Natural killer cell treated with Interleukin-12 subunit alpha and Interleukin-12 subunit beta and Interleukin-15 and Interleukin-18, amount 100 ng/mL, for 72 hours (primary cell): ENCODE measurements at regions not wholly inside any gene's neighbourhood (a gene's known extent, or its start where the extent isn't known, plus 50 kb on each side); places are given as distances from the start of the nearest gene placed in this dataset.

Experiments
- ATAC-seq, 2 donors: fragments of 150-1000 bp; cut with Tn5 transposase in 1 of 2; sonication (Bioruptor Pico), chemical (Tn5 transposase) in 1 of 2; 2 replicates each; pipeline ENCODE4 v1.10.0; 2021
- DNase-seq: peaks from one replicate; pipeline ENCODE4 v3.0.0; 2022; ENCODE audit warnings: low spot score
- H3K27ac Mint-ChIP-seq, 2 donors: 1 replicate in 1 of 2; 2 replicates in 1 of 2; pipeline ENCODE4 v1.8.0; 2022; ENCODE audit warnings: mixed read lengths in 2 of 2, mild to moderate bottlenecking in 1 of 2, moderate library complexity in 1 of 2
- H3K27me3 Mint-ChIP-seq, 2 donors: 1 replicate in 1 of 2; 2 replicates in 1 of 2; pipeline ENCODE4 v1.8.0; 2022; ENCODE audit warnings: mixed read lengths in 2 of 2
- H3K36me3 Mint-ChIP-seq: one replicate; pipeline ENCODE4 v1.8.0; 2022; ENCODE audit warnings: mixed read lengths
- H3K4me1 Mint-ChIP-seq, 2 donors: 1 replicate in 1 of 2; 2 replicates in 1 of 2; pipeline ENCODE4 v1.8.0; 2022; ENCODE audit warnings: low read depth in 2 of 2, mixed read lengths in 2 of 2, mild to moderate bottlenecking in 1 of 2
- H3K4me3 Mint-ChIP-seq: one replicate; pipeline ENCODE4 v1.8.0; 2022; ENCODE audit warnings: mixed read lengths
- H3K9me3 Mint-ChIP-seq: 2 replicates; pipeline ENCODE4 v1.8.0; 2022; ENCODE audit warnings: mixed read lengths

DNA sequence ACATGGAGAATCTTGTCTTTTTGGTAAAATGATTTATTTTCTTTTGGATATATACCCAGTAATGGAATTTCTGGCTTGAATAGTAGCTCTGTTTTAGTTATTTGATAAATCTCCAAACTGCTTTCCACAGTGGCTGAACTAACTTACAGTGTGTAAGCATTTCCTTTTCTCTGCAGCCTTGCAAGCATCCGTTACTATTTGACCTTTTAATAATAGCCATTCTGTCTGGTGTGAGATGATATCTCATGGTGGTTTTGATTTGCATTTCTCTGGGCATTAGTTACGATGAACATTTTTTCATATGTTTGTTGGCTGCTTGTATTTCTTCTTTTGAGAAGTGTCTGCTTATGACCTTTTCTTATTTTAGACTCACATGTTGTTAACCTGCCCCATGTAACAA, 190.2 kb downstream of the GALR1 start:
- Mint-ChIP-seq H3K4me3 (no peak overlapping the region), H3K36me3 (no peaks in the 10 kb centered on the region), H3K4me1 (peaks cover 4% of the 10 kb centered on the region in 2 donors), H3K27me3 (peaks cover 19 to 21% of the 10 kb centered on the region in 2 donors), H3K9me3 (no peaks in the 10 kb centered on the region), H3K27ac (no peak overlapping the region)
- ATAC-seq (no peak), DNase-seq (no peak)

DNA sequence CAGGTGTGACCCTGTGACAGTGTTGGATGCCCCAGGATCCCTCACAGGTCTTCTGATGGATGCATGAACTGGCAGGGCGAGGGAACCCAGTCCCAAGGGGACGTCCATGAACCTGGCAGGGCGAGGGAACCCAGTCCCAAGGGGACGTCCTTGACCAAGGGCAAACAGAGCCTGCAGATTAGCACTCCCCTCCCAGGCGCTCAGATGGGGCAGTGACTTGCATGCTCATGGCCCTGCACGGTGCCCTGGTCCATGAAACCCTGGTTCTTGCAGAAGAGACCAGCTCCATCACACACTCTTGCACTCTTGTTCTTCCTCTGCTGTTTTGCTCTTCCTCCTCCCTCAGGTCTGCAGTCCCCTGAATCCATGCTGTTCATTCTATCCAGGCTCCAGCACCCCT, 192.7 kb downstream of the GALR1 start:
- ATAC-seq (peak; percentile 24 to 48), DNase-seq (no peak)
- no peaks in the 10 kb centered on the region for H3K9me3 Mint-ChIP-seq
- no peak overlapping the region for H3K4me3 Mint-ChIP-seq
- H3K4me1 Mint-ChIP-seq, result peaks cover 4% of the 10 kb centered on the region in 2 donors
- H3K27me3 Mint-ChIP-seq, result peaks cover 17 to 19% of the 10 kb centered on the region in 2 donors
- no peaks in the 10 kb centered on the region for H3K36me3 Mint-ChIP-seq
- H3K27ac Mint-ChIP-seq, result no peak overlapping the region

DNA sequence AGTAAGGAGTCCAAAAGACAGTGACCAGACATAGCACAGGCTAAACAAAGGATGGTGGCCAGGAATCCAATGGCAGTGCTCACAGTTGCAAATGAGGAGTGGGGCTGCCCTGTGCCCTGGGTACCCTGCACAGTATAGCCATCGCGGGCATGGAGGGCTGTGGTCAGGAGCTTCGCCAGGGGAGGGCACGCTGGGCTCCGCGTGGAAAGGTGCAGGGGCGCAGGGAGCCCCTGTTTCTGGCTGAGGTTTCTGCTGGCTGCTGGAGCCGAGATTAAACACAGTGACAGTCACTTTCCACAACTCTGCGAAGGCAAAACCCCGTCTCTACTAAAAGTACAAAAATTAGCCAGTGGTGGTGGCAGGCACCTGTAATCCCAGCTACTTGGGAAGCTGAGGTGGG, 194.7 kb downstream of the GALR1 start:
- Mint-ChIP-seq H3K27me3 (peaks cover 28 to 30% of the 10 kb centered on the region in 2 donors), H3K4me3 (no peak overlapping the region), H3K27ac (no peak overlapping the region), H3K9me3 (no peaks in the 10 kb centered on the region), H3K36me3 (no peaks in the 10 kb centered on the region), H3K4me1 (peaks cover 3 to 4% of the 10 kb centered on the region in 2 donors)
- ATAC-seq (peak in 1 of 2 donors; percentile 43), DNase-seq (no peak)

DNA sequence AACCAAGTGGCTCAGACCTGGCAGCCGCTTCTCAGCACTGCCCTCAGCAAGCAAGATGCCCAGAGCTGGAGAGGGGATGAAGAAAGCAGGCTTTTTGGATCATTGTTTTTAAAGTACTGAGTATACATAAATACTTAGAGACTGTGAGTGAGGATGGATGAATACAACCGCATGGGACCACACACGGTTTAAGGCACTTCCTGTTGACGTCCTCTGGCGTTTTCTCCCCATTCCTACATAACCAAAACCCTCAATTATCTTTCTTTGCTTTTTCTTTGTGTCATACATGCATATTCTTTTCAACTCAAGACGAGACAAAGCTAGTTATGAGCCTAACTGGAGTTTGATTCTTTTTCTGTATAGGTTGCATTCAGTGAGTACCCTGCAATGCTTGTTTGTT, 198.4 kb downstream of the GALR1 start:
- H3K27me3 Mint-ChIP-seq, result peaks cover 28 to 37% of the 10 kb centered on the region in 2 donors
- no peaks in the 10 kb centered on the region for H3K4me1 Mint-ChIP-seq
- H3K4me3 Mint-ChIP-seq, result no peak overlapping the region
- no peaks in the 10 kb centered on the region for H3K36me3 Mint-ChIP-seq
- H3K9me3 Mint-ChIP-seq, result no peaks in the 10 kb centered on the region
- no peak overlapping the region for H3K27ac Mint-ChIP-seq
- DNase-seq (no peak), ATAC-seq (no peak)

DNA sequence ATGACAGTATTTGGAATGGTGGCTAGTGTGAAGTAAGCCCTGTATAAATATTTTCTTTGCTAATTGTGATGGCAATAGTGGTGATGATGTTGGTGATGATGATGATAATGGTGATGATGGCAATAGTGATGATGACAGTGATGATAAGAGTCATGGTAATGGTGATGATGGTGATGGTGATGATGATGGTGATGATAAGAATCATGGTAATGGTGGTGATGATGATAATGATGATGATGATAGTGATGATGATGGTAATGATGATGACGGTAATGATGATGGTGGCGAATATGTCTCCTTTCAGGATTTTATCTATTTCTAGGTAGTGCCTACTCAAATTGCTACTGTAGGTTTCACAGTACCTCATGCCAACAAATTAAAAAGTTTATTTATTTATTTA, 205.4 kb downstream of the GALR1 start:
- Mint-ChIP-seq H3K9me3 (no peaks in the 10 kb centered on the region), H3K36me3 (no peaks in the 10 kb centered on the region), H3K4me1 (no peaks in the 10 kb centered on the region), H3K4me3 (no peak overlapping the region), H3K27ac (no peak overlapping the region), H3K27me3 (peaks cover 16 to 20% of the 10 kb centered on the region in 2 donors)
- ATAC-seq (no peak), DNase-seq (no peak)

DNA sequence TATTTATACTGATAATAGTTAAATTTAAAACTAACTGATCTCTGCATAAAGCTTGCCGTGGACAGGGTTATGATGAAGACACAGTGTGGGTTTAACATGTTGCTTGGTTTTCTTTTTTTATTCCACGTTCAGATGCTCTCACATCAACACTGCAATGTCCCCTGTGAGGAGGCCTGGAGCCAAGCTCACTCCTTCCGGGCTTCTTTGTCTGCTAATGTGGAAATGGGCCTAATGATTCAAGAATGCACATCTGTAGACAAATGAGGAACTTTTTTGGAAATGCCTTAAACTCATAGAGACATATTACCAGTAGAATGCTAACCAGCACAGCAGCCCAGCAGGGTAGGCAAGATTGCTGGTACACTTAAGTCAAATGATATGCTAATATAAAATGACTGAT, 208.0 kb downstream of the GALR1 start:
- Mint-ChIP-seq H3K9me3 (no peaks in the 10 kb centered on the region), H3K27ac (no peak overlapping the region), H3K4me1 (no peaks in the 10 kb centered on the region), H3K4me3 (no peak overlapping the region), H3K36me3 (no peaks in the 10 kb centered on the region), H3K27me3 (peaks cover 18 to 19% of the 10 kb centered on the region in 2 donors)
- no peak for DNase-seq
- ATAC-seq, result no peak

DNA sequence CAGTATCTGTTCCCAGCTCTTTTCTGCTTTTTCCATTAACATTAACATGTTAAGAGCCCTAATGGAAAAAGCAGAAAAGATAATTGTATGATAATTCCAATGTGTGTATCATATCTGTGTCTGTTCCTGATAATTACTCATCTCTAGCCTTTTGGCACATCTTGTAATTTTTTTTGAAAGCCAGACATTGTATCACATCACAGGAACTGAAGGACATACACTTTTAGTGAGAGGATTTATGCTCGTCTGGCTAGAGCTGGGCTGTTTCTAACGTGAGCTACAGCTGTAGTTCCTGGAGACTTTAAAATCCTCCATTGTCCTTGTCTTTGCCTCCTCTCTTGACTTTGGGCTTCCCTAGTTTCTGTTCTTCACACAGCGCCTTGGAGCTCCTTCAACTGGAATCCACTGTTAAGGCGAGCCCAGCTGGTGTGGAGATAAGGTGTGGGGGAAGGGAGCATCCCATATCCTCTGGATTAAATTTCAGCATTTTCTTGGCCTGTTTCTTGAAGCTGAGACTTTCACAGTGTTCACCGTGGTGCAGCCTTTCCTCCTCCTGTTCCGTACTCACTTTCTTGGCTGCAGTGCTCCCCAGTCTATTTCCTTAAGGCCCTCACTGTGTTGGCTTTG, 211.5 kb downstream of the GALR1 start:
- no peak overlapping the region for H3K4me3 Mint-ChIP-seq
- DNase-seq (no peak), ATAC-seq (no peak)
- H3K27ac Mint-ChIP-seq, result no peak overlapping the region
- H3K36me3 Mint-ChIP-seq, result no peaks in the 10 kb centered on the region
- H3K9me3 Mint-ChIP-seq, result no peaks in the 10 kb centered on the region
- peaks cover 27 to 45% of the 10 kb centered on the region in 2 donors for H3K27me3 Mint-ChIP-seq
- H3K4me1 Mint-ChIP-seq, result no peaks in the 10 kb centered on the region

DNA sequence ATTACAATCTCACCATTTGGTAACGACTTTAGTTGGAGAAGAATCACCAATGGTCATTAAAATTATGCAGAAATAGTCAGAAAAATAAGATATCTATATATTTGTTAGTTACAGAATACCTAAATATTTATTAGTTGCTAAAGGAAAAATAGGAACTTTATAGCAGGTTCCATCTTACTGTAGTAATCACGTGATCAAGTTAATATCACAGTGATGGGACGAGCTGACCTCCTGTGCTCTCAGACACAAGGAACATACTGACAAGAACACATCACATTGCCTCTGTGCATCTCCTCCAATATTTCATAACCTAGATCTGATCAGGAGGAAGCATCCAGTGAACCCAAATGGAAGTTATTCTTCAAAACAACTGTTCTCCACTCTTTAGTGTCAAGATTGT, 215.3 kb downstream of the GALR1 start:
- no peak for DNase-seq
- H3K27me3 Mint-ChIP-seq, result peaks cover 32 to 65% of the 10 kb centered on the region in 2 donors
- no peaks in the 10 kb centered on the region for H3K36me3 Mint-ChIP-seq

DNA sequence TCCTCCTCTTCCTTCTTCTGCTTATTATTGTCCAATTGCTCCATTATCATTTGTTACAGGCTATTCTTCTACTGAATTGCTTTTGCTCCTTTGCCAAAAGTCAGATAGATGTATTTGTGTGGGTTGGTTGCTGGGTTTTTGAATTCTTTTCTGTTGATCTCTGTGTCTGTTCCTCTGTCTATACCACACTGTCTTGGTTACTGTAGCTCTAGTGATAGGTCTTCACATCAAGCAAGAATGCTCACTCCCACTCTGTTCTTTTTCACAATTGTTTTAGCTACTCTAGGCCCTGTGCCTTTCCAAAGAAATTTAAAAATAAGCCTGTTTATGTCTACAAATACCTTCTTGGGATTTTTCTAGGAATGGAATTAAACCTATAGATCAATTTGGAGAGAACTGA, 217.2 kb downstream of the GALR1 start:
- ATAC-seq (no peak), DNase-seq (no peak)
- H3K36me3 Mint-ChIP-seq, result no peaks in the 10 kb centered on the region
- no peak overlapping the region for H3K27ac Mint-ChIP-seq
- no peak overlapping the region for H3K4me3 Mint-ChIP-seq
- H3K27me3 Mint-ChIP-seq, result peaks cover 33 to 65% of the 10 kb centered on the region in 2 donors
- no peaks in the 10 kb centered on the region for H3K4me1 Mint-ChIP-seq
- H3K9me3 Mint-ChIP-seq, result no peaks in the 10 kb centered on the region

More for the DNA sequence above, 215.3 kb downstream of the GALR1 start:
- no peaks in the 10 kb centered on the region for H3K9me3 Mint-ChIP-seq
- H3K4me1 Mint-ChIP-seq, result no peaks in the 10 kb centered on the region
- no peak overlapping the region for H3K27ac Mint-ChIP-seq
- no peak for ATAC-seq
- H3K4me3 Mint-ChIP-seq, result no peak overlapping the region

DNA sequence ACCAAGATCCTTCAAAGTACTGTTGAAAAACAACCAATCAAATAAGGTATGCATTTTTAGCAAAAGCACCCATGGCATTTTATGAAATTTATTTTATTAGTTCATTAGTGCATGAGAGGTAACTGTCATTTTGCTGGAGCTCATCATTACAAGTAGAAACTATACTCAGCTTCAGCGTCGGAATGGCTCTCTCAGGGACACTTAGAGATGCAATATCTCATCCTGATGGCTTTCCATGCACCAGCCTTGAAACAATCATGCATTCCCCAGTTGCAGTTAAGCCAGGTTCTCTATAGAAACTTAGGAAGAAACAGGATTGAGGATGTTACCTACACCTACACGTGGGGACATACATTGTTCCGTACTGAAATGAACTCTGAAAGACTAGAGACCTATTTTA, 219.5 kb downstream of the GALR1 start:
- H3K4me1 Mint-ChIP-seq, result no peaks in the 10 kb centered on the region
- H3K4me3 Mint-ChIP-seq, result no peak overlapping the region
- H3K9me3 Mint-ChIP-seq, result no peaks in the 10 kb centered on the region
- H3K27ac Mint-ChIP-seq, result no peak overlapping the region
- no peaks in the 10 kb centered on the region for H3K36me3 Mint-ChIP-seq
- DNase-seq (no peak), ATAC-seq (no peak)
- H3K27me3 Mint-ChIP-seq, result peaks cover 26 to 48% of the 10 kb centered on the region in 2 donors

DNA sequence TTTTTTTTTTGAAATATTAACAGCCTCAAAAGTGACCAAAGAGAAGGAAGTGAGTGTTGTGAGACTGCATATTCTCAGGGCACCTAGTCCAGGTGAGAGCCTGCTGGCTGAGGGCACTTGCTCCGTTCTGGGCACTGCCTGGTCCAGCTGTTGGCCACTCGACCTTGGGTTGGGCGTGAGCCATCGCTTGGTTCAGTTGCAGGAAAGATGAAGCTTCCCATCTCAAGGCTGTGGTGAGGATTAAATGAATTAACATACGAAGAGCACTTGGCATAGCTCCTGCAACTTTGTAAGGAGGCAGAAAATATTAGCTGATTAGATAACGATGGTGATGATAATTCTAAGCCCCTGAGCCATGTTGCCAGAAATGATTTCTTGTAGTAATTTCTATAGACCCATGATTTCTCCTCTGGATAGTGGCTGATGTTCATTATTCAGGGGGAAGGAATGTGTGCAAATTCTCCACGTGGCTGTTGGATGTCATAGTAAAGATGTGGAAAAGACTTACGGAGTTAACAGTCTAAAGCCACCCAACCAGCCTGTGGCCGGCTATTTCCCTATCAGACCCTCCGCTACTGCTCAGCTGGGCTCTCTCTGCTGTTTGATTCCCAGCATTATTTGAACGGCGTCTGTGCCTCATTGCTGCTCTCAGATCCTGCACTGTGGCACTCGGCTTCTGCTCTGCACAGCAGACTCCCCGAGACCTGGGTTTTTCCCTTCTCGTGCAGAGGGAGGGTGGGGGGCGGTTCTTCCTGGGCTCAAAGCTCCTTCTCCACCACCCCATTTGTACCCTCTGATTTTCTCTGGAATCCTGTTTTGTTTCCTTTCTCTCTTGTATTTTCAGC, 221.1 kb downstream of the GALR1 start:
- no peaks in the 10 kb centered on the region for H3K4me1 Mint-ChIP-seq
- H3K9me3 Mint-ChIP-seq, result no peaks in the 10 kb centered on the region
- ATAC-seq, result no peak
- no peak for DNase-seq
- H3K27ac Mint-ChIP-seq, result no peak overlapping the region
- peaks cover 22 to 38% of the 10 kb centered on the region in 2 donors for H3K27me3 Mint-ChIP-seq
- no peak overlapping the region for H3K4me3 Mint-ChIP-seq
- no peaks in the 10 kb centered on the region for H3K36me3 Mint-ChIP-seq

DNA sequence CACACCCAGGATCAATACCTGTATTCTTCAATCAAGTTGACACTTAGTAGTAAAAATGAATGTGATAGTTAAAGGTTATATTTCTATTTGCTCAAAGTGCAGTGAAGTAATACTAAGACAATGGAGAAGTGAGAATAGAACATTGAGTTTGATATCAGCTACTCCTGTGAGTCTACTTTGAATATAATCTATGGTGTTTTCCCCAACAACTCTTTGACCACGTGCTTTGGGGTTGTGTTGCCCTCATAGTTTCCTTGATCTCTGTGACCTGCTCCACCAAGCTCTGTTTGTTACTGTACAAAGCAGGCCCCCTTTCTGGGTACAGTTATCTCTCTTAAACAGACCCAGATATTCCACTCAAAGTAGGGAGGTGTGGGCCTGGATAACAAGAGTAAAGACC, 222.9 kb downstream of the GALR1 start:
- Mint-ChIP-seq H3K4me1 (no peaks in the 10 kb centered on the region), H3K4me3 (no peak overlapping the region), H3K36me3 (no peaks in the 10 kb centered on the region), H3K9me3 (no peaks in the 10 kb centered on the region), H3K27me3 (peaks cover 23 to 24% of the 10 kb centered on the region in 2 donors), H3K27ac (no peak overlapping the region)
- ATAC-seq (no peak), DNase-seq (no peak)

DNA sequence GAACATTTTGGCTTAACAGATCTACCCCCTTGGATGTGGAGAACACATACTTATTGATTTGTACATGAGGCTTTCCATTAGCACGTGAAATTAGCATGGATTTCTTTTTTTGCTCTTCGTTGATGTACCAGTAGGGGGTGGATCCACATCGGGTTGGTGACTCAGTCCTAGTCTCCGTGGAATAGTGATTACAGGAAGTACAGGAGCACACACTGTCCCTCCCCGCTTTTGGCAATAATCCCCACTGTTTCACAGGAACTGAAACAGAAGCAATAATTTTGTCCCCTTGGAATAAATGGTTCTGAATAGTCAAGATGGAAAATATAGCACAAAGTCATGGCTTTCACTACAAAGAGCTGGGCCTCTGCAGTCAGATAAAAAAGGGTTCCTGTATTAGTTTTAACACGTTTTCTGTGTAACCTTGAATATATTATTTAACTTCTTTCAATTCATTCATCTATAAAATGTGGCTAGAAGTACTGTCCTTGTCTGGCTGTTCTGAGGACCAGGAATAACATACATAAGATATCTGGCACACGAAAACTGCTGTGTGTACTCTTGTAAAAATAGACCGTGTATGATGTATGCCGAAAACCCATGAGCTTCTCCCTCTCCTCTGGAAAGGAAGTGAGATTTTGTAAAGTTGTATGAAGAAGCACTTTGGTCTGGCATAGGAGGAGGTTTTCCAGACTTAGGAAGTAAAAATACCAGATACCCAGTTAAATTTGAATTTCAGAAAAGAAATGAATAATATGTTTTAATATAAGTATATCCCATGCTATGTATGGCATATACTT, 229.2 kb downstream of the GALR1 start:
- Mint-ChIP-seq H3K4me1 (no peaks in the 10 kb centered on the region), H3K27me3 (peaks cover 27 to 33% of the 10 kb centered on the region in 2 donors), H3K27ac (no peak overlapping the region), H3K4me3 (no peak overlapping the region), H3K9me3 (no peaks in the 10 kb centered on the region), H3K36me3 (no peaks in the 10 kb centered on the region)
- ATAC-seq (no peak), DNase-seq (no peak)

DNA sequence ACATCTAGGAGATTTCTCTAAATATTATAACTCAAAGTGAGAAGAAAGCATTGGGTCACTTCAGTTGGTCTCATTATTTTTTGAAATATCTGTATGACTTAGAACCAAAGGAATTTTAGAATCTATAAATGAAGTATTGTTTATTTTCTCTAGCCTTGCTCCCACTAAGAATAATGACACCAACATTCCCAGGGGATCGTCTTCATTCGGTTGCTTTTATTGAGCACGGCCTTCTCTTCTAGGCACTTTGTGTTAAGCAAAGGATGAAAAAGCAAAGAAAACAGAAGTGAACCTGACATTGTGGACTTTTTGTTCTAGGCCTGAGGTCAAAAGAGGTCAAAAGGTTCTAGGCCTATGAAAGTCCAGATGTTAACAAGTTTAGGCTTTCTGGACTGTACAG, 231.9 kb downstream of the GALR1 start:
- Mint-ChIP-seq H3K4me1 (no peaks in the 10 kb centered on the region), H3K9me3 (no peaks in the 10 kb centered on the region), H3K4me3 (no peak overlapping the region), H3K27ac (no peak overlapping the region), H3K36me3 (no peaks in the 10 kb centered on the region), H3K27me3 (peaks cover 30 to 34% of the 10 kb centered on the region in 2 donors)
- no peak for ATAC-seq
- DNase-seq, result no peak
